PFSK-1 (cell line): ENCODE measurements at regions not wholly inside any gene's neighbourhood (a gene's known extent, or its start where the extent isn't known, plus 50 kb on each side); places are given as distances from the start of the nearest gene placed in this dataset.

Experiments
- FOXP2 ChIP-seq: optimal IDR thresholded peaks from 2 replicates; pipeline ENCODE3; 2011; ENCODE audit warnings: borderline replicate concordance, control low read depth, inconsistent platforms; ENCODE audit not compliant: insufficient read depth; ENCODE audit errors: extremely low read length, extremely low read depth
- POLR2AphosphoS5 ChIP-seq: IDR thresholded peaks from 2 replicates; pipeline ENCODE4 v1.6.1; 2012; ENCODE audit warnings: low read depth, mild to moderate bottlenecking, control low read depth, low read length, moderate library complexity
- SIN3A ChIP-seq: IDR thresholded peaks from 2 replicates; pipeline ENCODE4 v1.6.1; 2012; ENCODE audit warnings: mild to moderate bottlenecking, low read length, moderate library complexity, borderline replicate concordance; ENCODE audit not compliant: insufficient read depth
- TAF1 ChIP-seq: IDR thresholded peaks from 2 replicates; pipeline ENCODE4 v1.6.1; 2012; ENCODE audit warnings: low read length, control low read depth, borderline replicate concordance; ENCODE audit not compliant: insufficient read depth
- TF ChIP-seq, protein P1 (sequence below), 2 experiments: IDR thresholded peaks; 2 replicates each; pipeline versions ENCODE4 v1.6.1 to v1.8.0; 2011 to 2012; ENCODE audit warnings: low read depth in 2 of 2, low read length in 2 of 2, control low read depth in 1 of 2, inconsistent platforms in 1 of 2, mild to moderate bottlenecking in 1 of 2, moderate library complexity in 1 of 2; ENCODE audit not compliant: insufficient read depth in 1 of 2

DNA sequence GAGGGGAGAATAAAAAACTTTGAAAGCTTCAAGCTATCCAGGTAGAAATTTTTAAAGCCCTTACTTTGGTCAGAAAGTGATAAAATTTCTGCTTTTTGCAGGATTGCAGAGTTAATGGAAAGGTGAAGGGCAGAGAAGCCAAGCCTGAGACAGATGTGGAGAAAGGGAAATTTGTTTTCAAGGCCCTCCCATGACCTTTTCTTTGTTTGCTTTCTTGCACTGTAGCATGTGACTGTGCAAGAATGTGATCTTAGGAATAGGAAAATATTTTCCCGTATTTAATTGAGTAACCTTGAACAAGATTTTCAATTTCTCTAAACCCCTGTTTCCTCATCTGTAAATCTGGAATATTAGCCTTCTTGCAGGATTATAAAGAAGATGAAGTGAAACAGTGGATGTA lies 307.2 kb downstream of the PPARGC1A start:
- TF ChIP-seq, protein P1, sequence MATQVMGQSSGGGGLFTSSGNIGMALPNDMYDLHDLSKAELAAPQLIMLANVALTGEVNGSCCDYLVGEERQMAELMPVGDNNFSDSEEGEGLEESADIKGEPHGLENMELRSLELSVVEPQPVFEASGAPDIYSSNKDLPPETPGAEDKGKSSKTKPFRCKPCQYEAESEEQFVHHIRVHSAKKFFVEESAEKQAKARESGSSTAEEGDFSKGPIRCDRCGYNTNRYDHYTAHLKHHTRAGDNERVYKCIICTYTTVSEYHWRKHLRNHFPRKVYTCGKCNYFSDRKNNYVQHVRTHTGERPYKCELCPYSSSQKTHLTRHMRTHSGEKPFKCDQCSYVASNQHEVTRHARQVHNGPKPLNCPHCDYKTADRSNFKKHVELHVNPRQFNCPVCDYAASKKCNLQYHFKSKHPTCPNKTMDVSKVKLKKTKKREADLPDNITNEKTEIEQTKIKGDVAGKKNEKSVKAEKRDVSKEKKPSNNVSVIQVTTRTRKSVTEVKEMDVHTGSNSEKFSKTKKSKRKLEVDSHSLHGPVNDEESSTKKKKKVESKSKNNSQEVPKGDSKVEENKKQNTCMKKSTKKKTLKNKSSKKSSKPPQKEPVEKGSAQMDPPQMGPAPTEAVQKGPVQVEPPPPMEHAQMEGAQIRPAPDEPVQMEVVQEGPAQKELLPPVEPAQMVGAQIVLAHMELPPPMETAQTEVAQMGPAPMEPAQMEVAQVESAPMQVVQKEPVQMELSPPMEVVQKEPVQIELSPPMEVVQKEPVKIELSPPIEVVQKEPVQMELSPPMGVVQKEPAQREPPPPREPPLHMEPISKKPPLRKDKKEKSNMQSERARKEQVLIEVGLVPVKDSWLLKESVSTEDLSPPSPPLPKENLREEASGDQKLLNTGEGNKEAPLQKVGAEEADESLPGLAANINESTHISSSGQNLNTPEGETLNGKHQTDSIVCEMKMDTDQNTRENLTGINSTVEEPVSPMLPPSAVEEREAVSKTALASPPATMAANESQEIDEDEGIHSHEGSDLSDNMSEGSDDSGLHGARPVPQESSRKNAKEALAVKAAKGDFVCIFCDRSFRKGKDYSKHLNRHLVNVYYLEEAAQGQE (IDR thresholded peaks at IDR 0.05; ENCODE audit: insufficient read depth in 1 of 2, low read depth in 2 of 2, low read length in 2 of 2), result no peak
- no peak for TF ChIP-seq FOXP2
- TF ChIP-seq POLR2AphosphoS5, result no peak
- no peak for TF ChIP-seq TAF1
- no peak for TF ChIP-seq SIN3A

GRCh38 chr4:23579166-23579565 lies 310.7 kb downstream of the PPARGC1A start:
- TF ChIP-seq, protein P1 (IDR thresholded peaks at IDR 0.05; ENCODE audit: insufficient read depth in 1 of 2, low read depth in 2 of 2, low read length in 2 of 2), result no peak
- TF ChIP-seq POLR2AphosphoS5, result no peak
- no peak for TF ChIP-seq TAF1
- no peak for TF ChIP-seq FOXP2
- TF ChIP-seq SIN3A, result no peak

DNA sequence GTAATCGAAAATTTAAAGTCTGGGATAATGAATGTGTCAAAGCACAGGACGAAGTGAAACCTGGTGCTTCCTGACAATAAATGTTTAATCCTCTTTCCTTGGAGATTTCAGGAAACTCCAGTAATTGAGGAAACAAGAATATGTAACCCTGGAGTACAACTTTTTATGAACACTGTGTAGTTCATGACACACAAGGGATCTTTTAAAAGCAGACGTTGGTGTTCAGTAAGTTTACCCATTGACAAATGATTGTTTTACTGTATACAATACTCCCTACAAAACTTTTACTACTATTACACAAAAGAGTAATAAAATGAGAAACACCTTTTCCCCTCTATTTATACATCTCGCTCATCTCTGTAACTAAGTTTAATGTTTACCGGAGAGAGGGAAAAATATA lies 312.4 kb downstream of the PPARGC1A start:
- TF ChIP-seq POLR2AphosphoS5 (no peak), FOXP2 (no peak), TAF1 (no peak), SIN3A (no peak)
- TF ChIP-seq, protein P1 (IDR thresholded peaks at IDR 0.05; ENCODE audit: insufficient read depth in 1 of 2, low read depth in 2 of 2, low read length in 2 of 2), result no peak

GRCh38 chr4:23572382-23572781 lies 317.5 kb downstream of the PPARGC1A start:
- TF ChIP-seq TAF1, result no peak
- TF ChIP-seq, protein P1 (IDR thresholded peaks at IDR 0.05; ENCODE audit: insufficient read depth in 1 of 2, low read depth in 2 of 2, low read length in 2 of 2), result no peak
- no peak for TF ChIP-seq POLR2AphosphoS5
- no peak for TF ChIP-seq FOXP2
- no peak for TF ChIP-seq SIN3A

- TF ChIP-seq SIN3A, result no peak
- TF ChIP-seq FOXP2, result no peak
- TF ChIP-seq POLR2AphosphoS5, result no peak
- TF ChIP-seq TAF1, result no peak
- TF ChIP-seq, protein P1 (IDR thresholded peaks at IDR 0.05; ENCODE audit: insufficient read depth in 1 of 2, low read depth in 2 of 2, low read length in 2 of 2), result no peak
Measured at GRCh38 chr4:23567338-23567737, 322.5 kb downstream of the PPARGC1A start.
